ENCODE measurements at regions not wholly inside any gene's neighbourhood (a gene's known extent, or its start where the extent isn't known, plus 50 kb on each side); places are given as distances from the start of the nearest gene placed in this dataset.
A peak's percentile ranks its signal among the peaks of the same experiment; 100 is the strongest.

GRCh38 chr11:81036168-81036870, 1595.5 kb upstream of the TENM4 start:
- no peak for DNase-seq (ENCODE audit: low read depth, low spot score)

DNA sequence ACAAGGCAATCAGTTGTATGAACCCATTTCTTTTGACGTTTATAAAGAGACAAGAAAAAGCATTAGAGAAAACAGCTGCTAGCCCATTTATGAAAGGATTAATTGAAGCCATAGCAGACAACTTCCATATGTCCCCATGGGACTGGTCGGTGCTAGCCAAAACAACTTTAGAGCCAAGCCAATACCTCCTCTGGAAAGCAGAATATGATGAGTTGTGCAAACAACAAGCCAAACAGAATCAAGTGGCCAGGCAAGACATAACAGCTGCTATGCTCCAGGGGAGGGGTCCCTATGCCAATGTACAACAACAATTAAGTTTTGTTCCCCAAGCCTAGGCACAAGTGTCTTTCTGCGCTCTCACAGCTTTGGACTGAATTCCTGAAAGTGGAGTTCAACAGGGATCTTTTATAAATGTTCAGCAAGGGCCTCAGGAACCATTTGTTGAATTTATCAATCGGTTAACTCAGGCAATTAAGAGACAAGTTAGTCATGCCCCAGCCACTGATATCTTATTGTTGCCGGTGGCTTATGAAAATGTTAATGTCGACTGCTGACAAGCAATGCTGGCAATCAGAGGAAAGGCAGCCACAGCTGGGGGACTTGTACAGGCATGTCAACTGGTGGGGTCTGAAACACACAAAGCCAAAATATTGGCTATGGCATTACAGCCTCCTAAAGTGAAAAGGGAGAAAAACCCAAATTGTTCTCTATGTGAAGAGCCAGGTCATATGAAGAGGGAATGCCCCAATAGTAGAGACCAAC, 1593.1 kb upstream of the TENM4 start:
- DNase-seq (ENCODE audit: low read depth, low spot score): no peak

DNA sequence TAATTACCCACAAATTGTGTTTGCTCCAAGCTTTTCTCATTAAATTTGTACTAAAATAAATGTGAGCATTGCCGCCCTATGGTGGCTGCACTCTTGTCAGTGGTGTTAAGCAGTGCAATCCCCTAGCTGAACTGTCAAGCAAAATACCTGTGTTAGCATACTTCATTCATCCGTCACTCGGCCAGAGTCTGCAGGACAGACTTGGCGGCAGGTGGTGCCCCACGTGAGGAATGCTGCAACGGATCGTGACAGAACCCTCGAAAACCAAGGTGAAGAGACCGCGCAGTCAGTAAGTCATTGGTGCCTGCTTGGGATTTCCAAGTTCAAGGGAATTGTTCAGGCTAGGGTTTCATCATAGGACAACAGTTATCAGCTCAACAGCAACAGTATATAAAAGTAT, 1592.1 kb upstream of the TENM4 start:
- no peak for DNase-seq (ENCODE audit: low read depth, low spot score)

GRCh38 chr11:81030186-81030585, 1589.4 kb upstream of the TENM4 start:
- no peak for DNase-seq (ENCODE audit: low read depth, low spot score)

- no peak for DNase-seq (ENCODE audit: low read depth, low spot score)
Observed at GRCh38 chr11:81026032-81026431, 1585.2 kb upstream of the TENM4 start.

GRCh38 chr11:81022057-81022456, 1581.2 kb upstream of the TENM4 start:
- no peak for DNase-seq (ENCODE audit: low read depth, low spot score)

DNA sequence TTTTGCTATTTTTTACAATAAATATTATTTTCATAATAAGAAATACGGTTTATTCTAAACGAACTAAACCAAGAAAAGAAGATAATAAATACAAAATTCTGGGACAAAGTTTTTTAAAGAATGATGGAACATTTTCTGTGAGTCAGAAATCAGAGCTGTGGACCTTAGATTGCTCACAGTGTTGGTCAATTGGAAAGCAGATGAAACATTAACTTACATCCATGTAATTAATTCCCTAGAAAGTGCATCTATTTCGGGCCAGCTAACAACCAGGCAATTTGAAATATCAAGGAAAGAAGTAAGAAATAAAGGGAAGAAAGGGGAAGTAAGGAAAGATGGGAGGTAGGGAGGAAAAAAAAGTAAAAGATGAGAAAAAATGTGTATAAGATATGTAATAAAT, 1569.8 kb upstream of the TENM4 start:
- DNase-seq (ENCODE audit: low read depth, low spot score): no peak

GRCh38 chr11:81007046-81007445, 1566.2 kb upstream of the TENM4 start:
- DNase-seq (ENCODE audit: low read depth, low spot score): no peak

DNA sequence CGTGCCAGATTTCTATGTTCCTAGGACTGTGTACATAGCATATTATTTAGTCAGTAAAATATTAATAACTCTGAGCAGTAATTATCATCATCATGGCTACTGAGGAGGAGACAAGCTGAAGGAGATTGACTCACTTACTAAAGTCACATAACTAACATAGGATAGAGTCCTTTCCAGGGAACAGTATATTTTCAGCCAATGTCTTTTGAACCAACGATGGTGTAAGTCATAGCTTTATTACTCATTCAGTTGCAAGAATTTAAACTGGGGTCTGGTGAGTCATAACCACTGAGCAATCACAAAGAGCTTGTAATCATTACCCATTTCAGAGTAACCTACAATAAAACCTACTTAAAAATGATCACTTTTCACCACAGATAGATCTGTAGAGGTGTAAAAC, 1564.8 kb upstream of the TENM4 start:
- DNase-seq (ENCODE audit: low read depth, low spot score): peak; percentile 12

GRCh38 chr11:81004576-81004975, 1563.7 kb upstream of the TENM4 start:
- no peak for DNase-seq (ENCODE audit: low read depth, low spot score)

GRCh38 chr11:81002374-81002773, 1561.5 kb upstream of the TENM4 start:
- no peak for DNase-seq (ENCODE audit: low read depth, low spot score)

- no peak for DNase-seq (ENCODE audit: low read depth, low spot score)
Observed at GRCh38 chr11:81000735-81001134, 1559.9 kb upstream of the TENM4 start.

DNA sequence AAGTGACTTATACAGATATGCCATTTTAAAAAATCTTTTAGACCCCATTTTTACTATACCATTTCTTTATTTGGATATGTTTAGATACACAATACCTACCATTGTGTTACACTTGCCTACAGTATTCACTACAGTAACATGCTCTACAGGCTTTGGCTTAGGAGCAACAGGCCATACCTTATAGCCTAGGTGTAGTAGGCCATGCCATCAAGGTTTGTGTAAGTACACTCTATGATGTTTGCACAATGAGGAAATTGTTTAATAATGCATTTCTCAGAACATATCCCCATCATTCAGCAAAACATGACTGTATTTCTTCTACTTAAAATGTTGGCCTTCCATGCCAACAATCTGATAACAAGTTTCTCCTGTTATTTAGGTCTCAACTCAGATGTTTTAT, 1559.5 kb upstream of the TENM4 start:
- DNase-seq (ENCODE audit: low read depth, low spot score): no peak

DNA sequence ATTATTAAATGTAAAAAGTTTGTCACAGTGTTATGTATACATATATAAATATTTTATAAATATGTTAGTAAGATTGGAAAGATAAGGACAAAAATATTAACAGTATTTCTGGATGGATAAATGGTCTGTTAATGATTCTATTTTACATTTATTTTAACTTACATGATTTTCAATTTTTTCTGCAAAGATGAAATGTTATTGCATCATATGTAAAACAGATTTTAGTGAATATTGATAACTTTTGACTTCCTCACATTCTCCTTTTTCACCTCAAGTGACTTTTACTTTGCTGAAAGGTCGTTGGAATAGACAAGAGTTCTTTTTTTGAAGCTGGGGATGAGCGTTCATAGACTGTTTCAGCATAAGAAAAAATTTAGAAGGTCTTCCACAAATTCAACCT, 1554.7 kb upstream of the TENM4 start:
- DNase-seq (ENCODE audit: low read depth, low spot score): no peak

DNA sequence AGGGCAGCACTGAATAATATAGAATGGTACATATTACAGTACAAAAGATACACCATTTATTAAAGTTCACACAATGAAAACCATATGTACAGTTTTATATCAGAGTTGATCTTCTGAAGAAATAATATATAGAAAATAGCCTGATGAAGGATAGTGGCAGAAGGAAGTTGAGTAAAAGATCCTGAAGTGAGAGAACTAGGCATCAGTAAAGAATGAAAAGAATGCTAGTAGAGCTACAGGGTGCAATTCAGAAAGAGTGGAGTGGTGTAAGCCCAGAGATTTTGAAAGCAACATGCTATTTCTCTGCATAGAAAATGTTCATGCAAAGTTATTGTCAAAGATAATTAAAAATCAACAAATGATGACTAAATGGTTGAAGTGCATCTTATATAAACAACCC, 1552.7 kb upstream of the TENM4 start:
- no peak for DNase-seq (ENCODE audit: low read depth, low spot score)

DNA sequence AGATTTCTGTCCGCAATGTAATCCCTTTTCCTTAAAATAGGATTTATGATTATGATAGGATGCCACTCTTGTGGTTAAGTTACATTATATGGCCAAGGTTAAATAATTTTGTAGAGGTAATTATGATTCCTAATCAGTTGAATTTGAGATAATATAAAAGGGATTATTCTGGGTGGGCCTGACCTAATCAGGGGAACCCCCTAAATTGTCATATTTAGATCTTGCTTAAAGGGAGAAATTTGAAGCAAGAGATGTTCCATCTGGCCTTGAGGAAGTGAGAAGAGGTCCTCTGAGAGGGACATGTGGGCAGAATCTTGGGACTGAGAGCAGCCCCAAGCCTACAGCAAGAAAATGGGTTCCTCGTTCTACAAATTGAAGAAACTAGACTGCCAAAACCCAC, 1550.1 kb upstream of the TENM4 start:
- no peak for DNase-seq (ENCODE audit: low read depth, low spot score)

DNA sequence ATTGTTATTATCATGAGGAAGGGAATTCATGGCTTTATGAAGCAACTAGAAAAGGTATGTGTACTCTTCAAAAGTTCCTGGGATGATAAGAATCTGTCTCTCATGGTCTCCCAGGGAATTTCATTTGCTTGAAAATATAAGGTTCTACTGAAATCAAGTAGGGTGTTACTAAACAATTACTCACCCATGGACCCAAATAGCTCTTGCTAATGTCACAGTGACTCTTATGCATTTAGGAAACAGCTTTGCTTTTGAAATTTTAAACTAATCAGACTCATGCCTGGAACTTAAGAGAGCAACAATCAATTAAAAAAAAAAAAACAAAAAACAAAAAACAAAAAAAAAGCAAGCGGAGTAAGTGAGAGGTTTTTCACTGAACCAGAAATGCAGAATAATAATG, 1546.3 kb upstream of the TENM4 start:
- DNase-seq (ENCODE audit: low read depth, low spot score): no peak

DNA sequence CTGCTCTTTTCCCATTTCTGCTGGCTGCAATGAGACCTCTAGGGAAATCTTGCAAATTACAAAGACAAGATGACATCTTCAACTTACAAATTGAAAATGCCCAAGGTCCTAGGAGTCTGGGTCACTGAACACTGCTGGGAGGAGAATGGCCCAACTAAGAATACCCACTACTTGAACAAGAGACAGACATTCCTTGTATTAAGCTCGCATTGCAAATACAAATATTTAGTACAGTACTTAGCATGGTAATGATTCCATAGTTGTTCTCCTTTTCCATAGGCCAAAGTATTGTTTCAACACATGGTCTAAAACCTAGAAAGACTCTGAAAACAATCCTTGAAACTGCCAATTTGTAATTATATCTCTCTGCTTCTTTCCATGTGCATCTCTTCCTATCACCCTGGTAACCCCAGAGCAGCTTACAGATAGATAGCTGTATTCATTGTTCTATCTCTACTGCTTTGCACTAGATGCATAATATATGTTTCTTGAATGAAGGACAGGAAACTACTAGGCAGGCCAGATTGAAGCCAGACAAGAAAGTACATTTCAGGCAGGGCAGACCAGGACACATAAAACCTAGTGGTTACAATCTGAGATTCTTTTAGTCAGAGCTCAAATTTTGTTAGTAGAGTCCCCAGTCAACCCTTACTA, 1545.7 kb upstream of the TENM4 start:
- DNase-seq (ENCODE audit: low read depth, low spot score): no peak

- DNase-seq (ENCODE audit: low read depth, low spot score): no peak
Observed at GRCh38 chr11:80980227-80980626, 1539.4 kb upstream of the TENM4 start.

GRCh38 chr11:80973786-80974185, 1533.0 kb upstream of the TENM4 start:
- no peak for DNase-seq (ENCODE audit: low read depth, low spot score)

- DNase-seq (ENCODE audit: low read depth, low spot score): no peak
Observed at GRCh38 chr11:80970037-80970436, 1529.2 kb upstream of the TENM4 start.

- DNase-seq (ENCODE audit: low read depth, low spot score): no peak
Observed at GRCh38 chr11:80967649-80968048, 1526.8 kb upstream of the TENM4 start.

Data from smooth muscle cell of the brain vasculature (primary cell).